Thoracic aorta (tissue), 2 donors: ENCODE measurements at regions not wholly inside any gene's neighbourhood (a gene's known extent, or its start where the extent isn't known, plus 50 kb on each side); places are given as distances from the start of the nearest gene placed in this dataset.

Experiments
- ATAC-seq: fragments of 150-250 bp; one replicate; pipeline ENCODE4 v1.8.0; 2017; ENCODE audit warnings: low read depth; ENCODE audit not compliant: insufficient number of reproducible peaks, low FRiP score
- DNase-seq: peaks from one replicate; pipeline ENCODE4 v3.0.0-alpha.2; 2020; ENCODE audit warnings: low spot score
- H3K27ac ChIP-seq, 2 donors: fragments of 200-600 bp; sonication (generic); 1 replicate in 1 of 2; 2 replicates in 1 of 2; pipeline ENCODE4 v1.5.1; 2016; ENCODE audit warnings: mild to moderate bottlenecking in 2 of 2, moderate library complexity in 2 of 2
- H3K27me3 ChIP-seq: fragments of 200-600 bp; sonication (generic); replicated peaks from 2 replicates; pipeline ENCODE4 v1.6.0; 2016; ENCODE audit warnings: mild to moderate bottlenecking; ENCODE audit not compliant: insufficient read depth
- H3K36me3 ChIP-seq: fragments of 200-600 bp; sonication (generic); one replicate; pipeline ENCODE4 v1.5.1; 2016
- H3K4me1 ChIP-seq, 2 donors: fragments of 200-600 bp; sonication (generic); 1 replicate in 1 of 2; 2 replicates in 1 of 2; pipeline versions ENCODE4 v1.5.1 to v1.6.0; 2016; ENCODE audit warnings: low read depth in 2 of 2, mild to moderate bottlenecking in 1 of 2; ENCODE audit not compliant: control insufficient read depth in 1 of 2
- H3K4me3 ChIP-seq: fragments of 200-600 bp; sonication (generic); 2 replicates; pipeline ENCODE4 v1.5.1; 2016; ENCODE audit warnings: mild to moderate bottlenecking
- H3K9me3 ChIP-seq: fragments of 200-600 bp; sonication (generic); 2 replicates; pipeline ENCODE4 v1.5.1; 2016
- TF ChIP-seq, protein P1 (sequence below): fragments of 200-600 bp; sonication (generic); IDR thresholded peaks from one replicate; pipeline ENCODE4 v1.5.1; 2019; ENCODE audit warnings: antibody characterized with exemption

DNA sequence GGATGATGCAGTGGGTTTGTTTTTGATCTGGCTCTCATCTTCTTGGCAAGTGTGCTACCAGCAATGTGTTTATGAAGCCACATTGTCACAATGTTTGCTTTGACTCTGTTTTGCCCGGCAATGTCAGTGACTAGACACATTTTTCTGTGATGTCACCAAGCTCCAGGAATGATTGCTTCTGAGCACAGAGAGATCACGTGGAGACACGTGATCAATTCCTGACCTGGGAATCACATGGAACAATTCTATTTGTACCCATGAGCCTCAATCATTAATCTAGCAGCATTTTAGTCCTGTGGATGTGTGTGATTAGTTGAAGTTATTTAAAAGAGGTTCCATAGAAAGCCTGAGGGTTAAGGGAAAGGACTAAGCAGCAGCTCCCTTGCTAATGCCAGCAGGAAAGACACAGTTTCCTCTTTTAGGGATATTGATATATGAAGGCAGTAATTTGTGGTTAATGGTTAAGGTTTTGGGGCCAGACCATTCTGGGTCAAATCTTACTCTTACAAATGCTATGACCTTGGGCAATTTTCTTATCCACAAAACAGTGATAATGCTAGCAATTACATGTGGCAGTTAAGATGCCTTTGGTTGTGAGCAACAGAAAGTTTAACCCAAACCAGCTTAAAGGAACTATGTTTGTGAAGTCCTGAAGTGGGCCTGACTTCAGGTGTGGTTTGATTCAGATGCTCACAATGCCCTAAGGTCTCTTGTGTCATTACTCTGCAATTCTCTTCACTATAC lies 59.0 kb downstream of the FASLG start:
- DNase-seq (no peak), ATAC-seq (no peak)
- Histone ChIP-seq H3K4me3 (no peak overlapping the region), H3K9me3 (no peaks in the 10 kb centered on the region), H3K27me3 (no peaks in the 10 kb centered on the region), H3K4me1 (peaks cover 8% of the 10 kb centered on the region in 2 donors), H3K27ac (no peak overlapping the region), H3K36me3 (no peaks in the 10 kb centered on the region)
- TF ChIP-seq, protein P1, sequence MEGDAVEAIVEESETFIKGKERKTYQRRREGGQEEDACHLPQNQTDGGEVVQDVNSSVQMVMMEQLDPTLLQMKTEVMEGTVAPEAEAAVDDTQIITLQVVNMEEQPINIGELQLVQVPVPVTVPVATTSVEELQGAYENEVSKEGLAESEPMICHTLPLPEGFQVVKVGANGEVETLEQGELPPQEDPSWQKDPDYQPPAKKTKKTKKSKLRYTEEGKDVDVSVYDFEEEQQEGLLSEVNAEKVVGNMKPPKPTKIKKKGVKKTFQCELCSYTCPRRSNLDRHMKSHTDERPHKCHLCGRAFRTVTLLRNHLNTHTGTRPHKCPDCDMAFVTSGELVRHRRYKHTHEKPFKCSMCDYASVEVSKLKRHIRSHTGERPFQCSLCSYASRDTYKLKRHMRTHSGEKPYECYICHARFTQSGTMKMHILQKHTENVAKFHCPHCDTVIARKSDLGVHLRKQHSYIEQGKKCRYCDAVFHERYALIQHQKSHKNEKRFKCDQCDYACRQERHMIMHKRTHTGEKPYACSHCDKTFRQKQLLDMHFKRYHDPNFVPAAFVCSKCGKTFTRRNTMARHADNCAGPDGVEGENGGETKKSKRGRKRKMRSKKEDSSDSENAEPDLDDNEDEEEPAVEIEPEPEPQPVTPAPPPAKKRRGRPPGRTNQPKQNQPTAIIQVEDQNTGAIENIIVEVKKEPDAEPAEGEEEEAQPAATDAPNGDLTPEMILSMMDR: no peak

DNA sequence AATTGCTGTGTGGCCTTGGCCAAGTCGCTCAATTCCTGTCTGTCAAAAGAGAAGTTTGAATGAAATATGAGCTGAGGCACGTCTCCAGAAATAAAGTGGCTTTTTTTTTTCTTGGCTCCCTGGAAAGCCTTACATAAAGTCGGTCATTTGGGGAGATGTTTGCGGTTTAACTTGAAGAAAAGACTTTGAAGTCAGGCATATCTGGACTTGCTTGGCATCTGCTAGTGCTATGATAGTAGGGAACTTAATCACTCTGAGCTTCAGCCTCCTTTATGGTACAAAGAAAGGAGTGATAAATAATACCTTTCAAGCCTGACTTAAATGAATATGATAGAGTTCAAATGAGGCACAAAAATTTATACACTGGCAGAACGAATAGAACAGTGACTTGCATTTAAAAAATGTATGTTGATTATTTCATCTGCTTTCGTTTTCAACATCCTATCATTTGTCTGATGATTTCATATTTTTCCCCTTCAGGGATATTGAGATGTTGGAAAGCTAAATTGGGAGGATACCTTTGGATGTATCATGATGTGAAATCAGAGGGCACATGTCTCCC lies 60.2 kb downstream of the FASLG start:
- no peaks in the 10 kb centered on the region for H3K27me3 ChIP-seq
- no peaks in the 10 kb centered on the region for H3K9me3 ChIP-seq
- H3K27ac ChIP-seq: no peak overlapping the region
- H3K36me3 ChIP-seq: no peaks in the 10 kb centered on the region
- H3K4me3 ChIP-seq: peak overlapping the region; percentile 19
- peaks cover 8% of the 10 kb centered on the region in 2 donors for H3K4me1 ChIP-seq
- ATAC-seq (no peak), DNase-seq (no peak)
- TF ChIP-seq, protein P1: no peak

DNA sequence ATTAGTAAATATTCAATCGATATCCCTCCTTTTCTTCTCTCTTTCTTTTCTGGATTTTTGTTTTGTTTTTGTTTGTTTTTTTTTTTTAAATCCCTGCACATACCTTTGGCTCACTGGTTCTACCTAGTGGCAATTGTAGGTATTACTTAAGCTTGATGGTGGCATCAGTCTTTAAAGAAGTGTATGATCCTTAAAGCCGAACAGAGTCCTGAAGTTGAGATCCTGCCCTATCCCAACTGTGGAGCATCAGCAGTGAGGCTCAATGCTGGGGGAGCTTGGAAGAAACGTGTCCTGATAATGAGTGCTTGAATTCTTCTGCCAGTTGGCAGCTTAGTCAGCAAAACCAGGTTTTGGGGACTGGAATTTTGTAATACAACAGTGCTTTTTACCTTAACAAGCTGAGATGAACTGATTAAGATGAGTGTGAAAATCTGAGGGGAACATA lies 60.8 kb downstream of the FASLG start:
- DNase-seq: no peak
- no peaks in the 10 kb centered on the region for H3K36me3 ChIP-seq
- no peaks in the 10 kb centered on the region for H3K27me3 ChIP-seq
- H3K27ac ChIP-seq: no peak overlapping the region
- no peak for ATAC-seq
- H3K4me3 ChIP-seq: peak overlapping the region; percentile 19
- peaks cover 8% of the 10 kb centered on the region in 2 donors for H3K4me1 ChIP-seq
- no peaks in the 10 kb centered on the region for H3K9me3 ChIP-seq
- TF ChIP-seq, protein P1: peak; percentile 58

DNA sequence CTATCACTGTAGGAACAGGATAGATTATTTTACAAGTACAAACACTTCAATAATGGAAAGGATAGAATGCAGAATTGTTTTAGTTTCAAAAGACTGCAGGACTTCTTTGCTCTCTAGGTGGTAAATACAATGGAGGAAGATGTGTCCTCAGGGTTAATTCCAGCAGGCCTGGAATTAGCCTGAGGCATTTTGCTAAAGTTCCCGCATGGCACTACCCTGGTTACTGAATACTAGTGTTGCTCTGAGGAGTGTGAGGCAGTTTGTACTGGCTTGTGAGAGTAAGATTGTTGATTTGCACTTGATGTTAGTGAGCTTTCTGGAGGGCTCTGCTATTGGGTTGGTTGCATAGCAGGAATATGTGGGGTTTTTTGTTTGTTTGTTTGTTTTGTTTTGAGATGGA lies 61.4 kb downstream of the FASLG start:
- TF ChIP-seq, protein P1: no peak
- Histone ChIP-seq H3K9me3 (no peaks in the 10 kb centered on the region), H3K27ac (no peak overlapping the region), H3K36me3 (no peaks in the 10 kb centered on the region), H3K4me3 (no peak overlapping the region), H3K4me1 (peaks cover 8% of the 10 kb centered on the region in 2 donors), H3K27me3 (no peaks in the 10 kb centered on the region)
- DNase-seq: no peak
- no peak for ATAC-seq

DNA sequence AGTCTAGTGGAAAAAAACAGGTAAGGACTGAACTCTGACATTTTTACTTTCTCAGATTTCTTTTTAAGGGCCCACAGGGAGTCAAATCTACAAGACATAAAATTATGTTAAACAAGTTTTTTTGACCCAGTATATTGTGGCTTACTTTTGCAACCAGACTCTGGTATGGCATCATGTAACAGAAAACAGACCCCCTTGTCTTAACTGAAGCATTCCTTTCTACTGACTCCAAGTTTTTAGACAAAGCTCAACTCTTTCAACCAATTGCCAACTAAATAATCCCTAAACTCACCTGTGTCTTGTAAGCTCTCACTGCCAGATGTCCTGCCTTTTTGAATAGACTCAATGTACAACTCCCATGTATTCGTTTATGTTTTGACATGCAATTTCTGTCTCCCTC lies 64.3 kb downstream of the FASLG start:
- DNase-seq: no peak
- H3K36me3 ChIP-seq: no peaks in the 10 kb centered on the region
- H3K9me3 ChIP-seq: no peaks in the 10 kb centered on the region
- no peak for ATAC-seq
- H3K4me1 ChIP-seq: peaks cover 8% of the 10 kb centered on the region in 2 donors
- no peaks in the 10 kb centered on the region for H3K27me3 ChIP-seq
- H3K4me3 ChIP-seq: no peak overlapping the region
- H3K27ac ChIP-seq: no peak overlapping the region
- TF ChIP-seq, protein P1: no peak
